Effector memory CD4-positive, alpha-beta T cell (primary cell): ENCODE measurements at regions not wholly inside any gene's neighbourhood (a gene's known extent, or its start where the extent isn't known, plus 50 kb on each side); places are given as distances from the start of the nearest gene placed in this dataset.

ENCODE experiments used
- DNase-seq, 3 donors: peaks; one replicate each; pipeline ENCODE4 v3.0.0-alpha.2; 2020
- H3K27ac ChIP-seq: 2 replicates; pipeline ENCODE4 v1.7.0; 2013; ENCODE audit warnings: mild to moderate bottlenecking, low read length, moderate library complexity; ENCODE audit not compliant: insufficient read depth, poor library complexity, severe bottlenecking
- H3K27me3 ChIP-seq: replicated peaks from 2 replicates; pipeline ENCODE4 v1.7.0; 2013; ENCODE audit warnings: mild to moderate bottlenecking, low read length; ENCODE audit not compliant: insufficient read depth, control insufficient read depth, poor library complexity, severe bottlenecking
- H3K36me3 ChIP-seq: 2 replicates; pipeline ENCODE4 v1.7.0; 2013; ENCODE audit warnings: mild to moderate bottlenecking, low read length, moderate library complexity; ENCODE audit not compliant: control insufficient read depth, insufficient read depth
- H3K4me1 ChIP-seq: 2 replicates; pipeline ENCODE4 v1.7.0; 2013; ENCODE audit warnings: low read length, mild to moderate bottlenecking; ENCODE audit not compliant: control insufficient read depth, insufficient read depth, poor library complexity, severe bottlenecking
- H3K4me3 ChIP-seq: 2 replicates; pipeline ENCODE4 v1.7.0; 2013; ENCODE audit warnings: low read length, low read depth, mild to moderate bottlenecking; ENCODE audit not compliant: insufficient read depth, poor library complexity, severe bottlenecking
- H3K9me3 ChIP-seq: 2 replicates; pipeline ENCODE4 v1.7.0; 2013; ENCODE audit warnings: mild to moderate bottlenecking, low read length, moderate library complexity; ENCODE audit not compliant: control insufficient read depth

GRCh38 chr7:132678656-132679055 is 102.4 kb upstream of the PLXNA4 start:
- Histone ChIP-seq H3K27me3 (no peaks in the 10 kb centered on the region), H3K9me3 (no peaks in the 10 kb centered on the region), H3K4me1 (no peaks in the 10 kb centered on the region), H3K4me3 (no peak overlapping the region), H3K36me3 (no peaks in the 10 kb centered on the region), H3K27ac (no peak overlapping the region)
- DNase-seq = no peak

GRCh38 chr7:132677918-132678317 is 101.6 kb upstream of the PLXNA4 start:
- Histone ChIP-seq H3K36me3 (no peaks in the 10 kb centered on the region), H3K27ac (no peak overlapping the region), H3K4me3 (no peak overlapping the region), H3K4me1 (no peaks in the 10 kb centered on the region), H3K9me3 (no peaks in the 10 kb centered on the region), H3K27me3 (no peaks in the 10 kb centered on the region)
- DNase-seq = no peak

- Histone ChIP-seq H3K27ac (no peak overlapping the region), H3K9me3 (no peaks in the 10 kb centered on the region), H3K4me3 (no peak overlapping the region), H3K4me1 (no peaks in the 10 kb centered on the region), H3K36me3 (no peaks in the 10 kb centered on the region), H3K27me3 (no peaks in the 10 kb centered on the region)
- DNase-seq = no peak
Measured at GRCh38 chr7:132672200-132672990, 96.1 kb upstream of the PLXNA4 start.

- Histone ChIP-seq H3K4me1 (peaks cover 3% of the 10 kb centered on the region), H3K27me3 (no peaks in the 10 kb centered on the region), H3K36me3 (no peaks in the 10 kb centered on the region), H3K27ac (no peak overlapping the region), H3K4me3 (peak overlapping the region; percentile 1), H3K9me3 (no peaks in the 10 kb centered on the region)
- DNase-seq = no peak
Measured at GRCh38 chr7:132666774-132667172, 90.5 kb upstream of the PLXNA4 start.

DNA sequence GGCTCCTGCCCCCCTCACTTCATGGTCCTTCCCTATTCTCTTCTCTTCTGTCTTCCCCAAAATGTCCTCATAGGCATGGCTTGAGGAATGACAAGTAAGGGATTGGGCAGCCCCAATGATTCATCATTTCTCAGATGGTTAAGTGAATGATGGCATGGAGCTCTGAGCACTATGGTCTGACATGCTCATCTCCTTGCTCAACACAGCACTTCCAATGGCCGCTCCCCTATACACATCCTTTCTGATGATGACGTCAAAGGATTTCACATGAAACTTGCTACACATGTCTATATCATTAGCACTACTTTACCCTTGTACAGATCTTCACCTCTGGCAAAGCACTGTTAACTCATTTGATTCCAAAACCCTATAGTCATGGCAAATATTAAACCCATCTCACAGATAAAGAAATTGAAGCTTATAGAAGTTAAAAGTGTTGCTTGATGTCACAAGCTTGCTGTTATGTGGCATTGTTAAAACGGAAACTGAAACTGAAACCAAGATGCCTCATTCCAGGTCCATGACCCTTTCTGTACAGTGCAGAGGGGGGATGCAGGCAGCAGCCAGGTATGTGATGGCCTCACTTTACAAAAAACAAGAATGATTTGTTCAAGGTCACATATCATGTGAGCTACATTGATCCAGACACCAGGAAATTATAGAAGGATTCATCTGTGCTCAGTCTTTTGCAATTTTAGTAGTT is 90.0 kb upstream of the PLXNA4 start:
- DNase-seq = no peak
- no peak overlapping the region for H3K27ac ChIP-seq

DNA sequence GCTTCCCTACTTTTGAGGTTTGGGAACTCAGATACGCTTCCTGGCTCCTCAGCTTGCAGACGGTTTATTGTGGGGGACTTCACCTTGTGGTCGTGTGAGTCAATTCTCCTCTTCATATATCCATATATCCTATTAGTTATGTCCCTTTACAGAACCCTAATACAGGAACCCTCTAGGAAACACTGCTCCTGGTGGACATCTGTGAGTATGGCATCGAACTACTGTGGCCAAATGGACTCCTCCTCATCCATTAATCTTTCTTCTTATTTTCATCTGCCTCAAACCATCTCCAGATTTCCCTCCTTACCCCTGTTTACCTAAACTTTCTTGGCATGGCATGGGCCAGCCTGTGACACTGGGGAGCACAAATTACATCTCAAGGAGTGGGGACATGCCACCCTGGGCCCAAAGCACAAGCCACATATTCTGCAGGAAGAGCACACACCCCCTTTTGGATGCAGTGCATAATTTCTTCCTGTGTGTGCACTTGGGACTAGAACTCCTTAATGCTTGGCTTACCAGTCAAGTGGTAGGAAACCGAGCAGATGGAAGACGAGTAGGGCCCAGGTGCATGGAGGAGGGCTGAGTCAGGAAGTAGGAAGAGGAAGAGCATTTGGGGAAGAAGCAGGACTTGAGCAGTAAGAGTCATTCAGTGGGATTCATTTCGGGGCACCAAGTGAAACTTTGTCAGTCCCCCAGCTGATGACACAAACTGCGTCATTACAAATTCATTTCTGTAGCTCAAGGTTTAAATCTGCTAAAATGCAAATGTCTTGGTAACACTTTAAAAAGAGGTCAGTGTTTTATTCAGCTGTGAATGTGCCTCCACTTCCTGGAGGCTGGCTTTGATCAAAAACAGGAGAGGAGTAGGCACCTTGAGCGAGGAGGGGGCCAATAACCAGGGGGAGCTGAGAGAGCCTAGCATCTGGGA is 80.8 kb upstream of the PLXNA4 start:
- H3K27me3 ChIP-seq = no peaks in the 10 kb centered on the region
- no peaks in the 10 kb centered on the region for H3K9me3 ChIP-seq
- no peak for DNase-seq
- H3K4me3 ChIP-seq = no peak overlapping the region
- no peak overlapping the region for H3K27ac ChIP-seq
- H3K4me1 ChIP-seq = peaks cover 7% of the 10 kb centered on the region
- no peaks in the 10 kb centered on the region for H3K36me3 ChIP-seq

More for the DNA sequence above, 90.0 kb upstream of the PLXNA4 start:
- Histone ChIP-seq H3K27me3 (no peaks in the 10 kb centered on the region), H3K36me3 (no peaks in the 10 kb centered on the region), H3K4me3 (peak overlapping the region; percentile 1), H3K9me3 (no peaks in the 10 kb centered on the region), H3K4me1 (peaks cover 3% of the 10 kb centered on the region)

DNA sequence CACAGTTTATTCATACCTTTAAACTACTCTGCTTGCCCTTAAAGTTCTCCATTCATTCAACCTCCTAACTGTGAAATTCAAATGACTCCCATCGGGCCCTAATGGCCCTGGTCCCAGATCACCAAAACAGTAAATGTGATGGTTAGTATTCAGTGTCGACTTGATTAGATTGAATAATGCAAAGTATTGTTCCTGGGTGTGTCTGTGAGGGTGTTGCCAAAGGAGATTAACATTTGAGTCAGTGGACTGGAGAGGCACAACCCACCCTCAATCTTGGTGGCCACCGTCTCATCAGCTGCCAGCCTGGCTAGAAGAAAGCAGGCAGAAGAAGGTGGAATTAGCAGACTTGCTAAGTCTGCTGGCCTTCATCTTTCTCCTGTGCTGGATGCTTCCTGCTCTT is 80.1 kb upstream of the PLXNA4 start:
- H3K4me1 ChIP-seq = peaks cover 7% of the 10 kb centered on the region
- DNase-seq = no peak

DNA sequence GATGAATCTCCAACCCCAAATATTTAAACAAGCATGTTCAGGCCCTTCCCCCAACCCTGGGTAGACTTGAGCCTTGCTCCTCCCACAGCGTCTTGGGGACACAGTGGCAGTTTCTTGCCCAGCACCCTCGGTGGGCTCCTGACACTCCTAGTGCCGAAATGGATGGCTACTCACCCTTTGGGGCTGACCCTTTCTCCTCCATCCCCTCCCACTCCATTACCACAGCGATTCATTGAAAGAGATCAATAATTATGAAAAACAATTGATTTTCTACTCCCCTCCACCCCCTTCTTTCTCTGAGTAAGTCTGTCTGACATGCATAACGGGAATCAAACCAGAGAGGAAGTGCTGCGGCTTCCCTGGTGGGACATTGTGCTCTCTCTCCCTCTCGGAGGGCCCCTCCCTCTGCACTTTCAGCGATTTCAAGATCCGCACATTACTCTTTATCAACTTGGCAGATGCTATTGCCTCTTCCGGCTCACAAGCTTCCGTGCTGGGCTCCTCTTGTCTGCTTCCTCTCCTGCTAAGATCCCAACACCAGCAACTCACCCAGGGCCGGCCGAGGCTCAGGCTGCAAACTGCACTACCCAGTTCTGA is 79.0 kb upstream of the PLXNA4 start:
- H3K27ac ChIP-seq = no peak overlapping the region
- H3K4me3 ChIP-seq = peak overlapping the region; percentile 28
- H3K9me3 ChIP-seq = no peaks in the 10 kb centered on the region
- peaks cover 7% of the 10 kb centered on the region for H3K4me1 ChIP-seq
- H3K27me3 ChIP-seq = no peaks in the 10 kb centered on the region
- DNase-seq = peak in 2 of 3 donors; percentile 5 to 6
- no peaks in the 10 kb centered on the region for H3K36me3 ChIP-seq

More for the DNA sequence above, 80.1 kb upstream of the PLXNA4 start:
- Histone ChIP-seq H3K4me3 (no peak overlapping the region), H3K9me3 (no peaks in the 10 kb centered on the region), H3K36me3 (no peaks in the 10 kb centered on the region), H3K27ac (no peak overlapping the region), H3K27me3 (no peaks in the 10 kb centered on the region)

- no peaks in the 10 kb centered on the region for H3K27me3 ChIP-seq
- H3K36me3 ChIP-seq = no peaks in the 10 kb centered on the region
- peaks cover 7% of the 10 kb centered on the region for H3K4me1 ChIP-seq
- no peak overlapping the region for H3K27ac ChIP-seq
- DNase-seq = no peak
- no peaks in the 10 kb centered on the region for H3K9me3 ChIP-seq
- no peak overlapping the region for H3K4me3 ChIP-seq
Measured at GRCh38 chr7:132654150-132654549, 77.9 kb upstream of the PLXNA4 start.
